Upper lobe of left lung (tissue), 4 donors: ENCODE measurements at regions not wholly inside any gene's neighbourhood (a gene's known extent, or its start where the extent isn't known, plus 50 kb on each side); places are given as distances from the start of the nearest gene placed in this dataset.

ENCODE experiments used
- POLR2AphosphoS5 ChIP-seq, 2 donors: sonication (generic); formaldehyde crosslinking; IDR thresholded peaks; one replicate each; pipeline ENCODE4 v1.5.1; 2017; ENCODE audit warnings: antibody characterized with exemption in 2 of 2
- TF ChIP-seq, protein P1 (sequence below), 6 experiments: fragments of 450-650 bp in 4 of 6; fragments of 200-600 bp in 2 of 6; sonication (generic) in 2 of 6; IDR thresholded peaks; one replicate each; pipeline ENCODE4 v1.5.1; 2016 to 2019; ENCODE audit warnings: antibody characterized with exemption in 6 of 6

DNA sequence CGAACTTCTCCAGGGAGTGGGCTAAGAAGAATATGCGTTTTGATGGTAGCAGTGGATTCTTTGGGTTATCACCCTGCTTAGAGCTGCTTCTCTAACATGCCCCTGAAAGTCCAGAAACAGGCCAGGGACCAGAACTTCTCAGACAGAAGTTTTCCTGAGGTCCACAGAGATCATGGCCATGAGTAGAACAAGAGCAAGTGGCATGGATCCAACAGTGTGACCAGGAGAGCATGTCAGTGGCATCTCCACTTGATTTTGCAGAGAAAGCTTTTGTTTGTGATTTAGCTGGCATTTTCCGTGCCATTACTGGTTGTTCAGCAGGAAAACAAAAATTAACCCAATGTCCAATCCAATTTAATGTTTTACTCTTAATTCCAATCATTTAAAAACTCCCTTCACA lies 298.5 kb upstream of the CD180 start:
- TF ChIP-seq, protein P1, sequence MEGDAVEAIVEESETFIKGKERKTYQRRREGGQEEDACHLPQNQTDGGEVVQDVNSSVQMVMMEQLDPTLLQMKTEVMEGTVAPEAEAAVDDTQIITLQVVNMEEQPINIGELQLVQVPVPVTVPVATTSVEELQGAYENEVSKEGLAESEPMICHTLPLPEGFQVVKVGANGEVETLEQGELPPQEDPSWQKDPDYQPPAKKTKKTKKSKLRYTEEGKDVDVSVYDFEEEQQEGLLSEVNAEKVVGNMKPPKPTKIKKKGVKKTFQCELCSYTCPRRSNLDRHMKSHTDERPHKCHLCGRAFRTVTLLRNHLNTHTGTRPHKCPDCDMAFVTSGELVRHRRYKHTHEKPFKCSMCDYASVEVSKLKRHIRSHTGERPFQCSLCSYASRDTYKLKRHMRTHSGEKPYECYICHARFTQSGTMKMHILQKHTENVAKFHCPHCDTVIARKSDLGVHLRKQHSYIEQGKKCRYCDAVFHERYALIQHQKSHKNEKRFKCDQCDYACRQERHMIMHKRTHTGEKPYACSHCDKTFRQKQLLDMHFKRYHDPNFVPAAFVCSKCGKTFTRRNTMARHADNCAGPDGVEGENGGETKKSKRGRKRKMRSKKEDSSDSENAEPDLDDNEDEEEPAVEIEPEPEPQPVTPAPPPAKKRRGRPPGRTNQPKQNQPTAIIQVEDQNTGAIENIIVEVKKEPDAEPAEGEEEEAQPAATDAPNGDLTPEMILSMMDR (IDR thresholded peaks at IDR 0.05), result no peak
- TF ChIP-seq POLR2AphosphoS5 (IDR thresholded peaks at IDR 0.05), result no peak
